Panc1 (cell line): ENCODE measurements at regions not wholly inside any gene's neighbourhood (a gene's known extent, or its start where the extent isn't known, plus 50 kb on each side); places are given as distances from the start of the nearest gene placed in this dataset.

ENCODE experiments used
- ATAC-seq: fragments of 200-7000 bp; cut with Tn5 transposase; 2 replicates; pipeline ENCODE4 v1.9.1; 2020; ENCODE audit warnings: mild to moderate bottlenecking, moderate library complexity
- BruUV-seq: library from RNA; stranded (reverse); fragments of 400-500 nt; replicated peaks from 2 replicates; lab custom pipeline; 2021; lab: Mats Ljungman, UMichigan
- CTCF ChIA-PET: fragments of 300-600 bp; sonication (Branson Sonifier 250); formaldehyde crosslinking; loops from one replicate; lab custom pipeline; 2022; ENCODE audit warnings: antibody characterized with exemption; lab: Charles Lee
- POLR2A ChIA-PET: fragments of 300-600 bp; sonication (Branson Sonifier 250); formaldehyde crosslinking; loops from one replicate; lab custom pipeline; 2022; ENCODE audit warnings: antibody characterized with exemption; lab: Charles Lee
- DNase-seq: peaks from one replicate; pipeline ENCODE4 v3.0.0-alpha.2; 2010; ENCODE audit warnings: low read depth, low spot score
- H3K27ac ChIP-seq: 2 replicates; pipeline ENCODE4 v1.5.1; 2011; ENCODE audit warnings: mild to moderate bottlenecking, low read length, inconsistent platforms
- H3K27me3 ChIP-seq: fragments of 200-500 bp; sonication (Bioruptor generic); 2 replicates; pipeline ENCODE4 v1.6.0; 2014; ENCODE audit warnings: low read length, inconsistent platforms; ENCODE audit not compliant: control insufficient read depth, insufficient read depth
- H3K36me3 ChIP-seq: fragments of 200-500 bp; sonication (Bioruptor generic); 2 replicates; pipeline ENCODE4 v1.5.1; 2014; ENCODE audit warnings: inconsistent platforms, mild to moderate bottlenecking, low read length, moderate library complexity; ENCODE audit not compliant: control insufficient read depth, insufficient read depth
- H3K4me1 ChIP-seq: 2 replicates; pipeline ENCODE4 v1.5.1; 2011; ENCODE audit warnings: inconsistent platforms, mild to moderate bottlenecking, low read length, moderate library complexity; ENCODE audit not compliant: control insufficient read depth, insufficient read depth
- H3K4me3 ChIP-seq, 2 experiments: 2 replicates each; pipeline ENCODE4 v1.5.1; 2011 to 2012; ENCODE audit warnings: low read depth in 2 of 2, low read length in 2 of 2, mild to moderate bottlenecking in 2 of 2, inconsistent platforms in 1 of 2, moderate library complexity in 1 of 2
- H3K9me3 ChIP-seq: fragments of 200-500 bp; sonication (Bioruptor generic); 2 replicates; pipeline ENCODE4 v1.5.1; 2014; ENCODE audit warnings: low read depth, mild to moderate bottlenecking, inconsistent platforms, low read length, moderate library complexity; ENCODE audit not compliant: control insufficient read depth, insufficient read depth
- CTCF ChIP-seq: fragments of 450-650 bp; IDR thresholded peaks from 2 replicates; pipeline ENCODE4 v1.5.1; 2017; ENCODE audit warnings: mild to moderate bottlenecking
- POLR2AphosphoS5 ChIP-seq: IDR thresholded peaks from 2 replicates; pipeline ENCODE4 v1.6.1; 2012; ENCODE audit warnings: mild to moderate bottlenecking, low read depth, low read length, moderate library complexity
- REST ChIP-seq, 2 experiments: IDR thresholded peaks; 2 replicates each; pipeline ENCODE4 v1.6.1; 2011 to 2012; ENCODE audit warnings: low read depth in 2 of 2, control low read depth in 1 of 2, low read length in 1 of 2, mild to moderate bottlenecking in 1 of 2, moderate library complexity in 1 of 2; ENCODE audit not compliant: insufficient read depth in 1 of 2
- SIN3A ChIP-seq: IDR thresholded peaks from 2 replicates; pipeline ENCODE4 v1.6.1; 2012; ENCODE audit warnings: low read depth, mild to moderate bottlenecking, low read length, moderate library complexity, borderline replicate concordance; ENCODE audit not compliant: insufficient read depth
- TCF7L2 ChIP-seq: IDR thresholded peaks from 2 replicates; pipeline ENCODE4 v1.6.1; 2011; ENCODE audit warnings: mild to moderate bottlenecking, low read depth, low read length, inconsistent platforms
- in situ Hi-C: cut with HindIII; loops from 2 replicates; pipeline ENCODE4 v1.10.0; 2016; ENCODE audit warnings: low sequenced_read_pairs, low pct_unique_long_range_greater_than_20kb
- intact Hi-C: fragments of 100-400 bp; cut with micrococcal nuclease; formaldehyde crosslinking; loops from one replicate; pipeline ENCODE4 v1.10.0; 2022; ENCODE audit not compliant: unreplicated experiment

- in situ Hi-C loops (no loop called here), intact Hi-C loops (no loop called here)
- Histone ChIP-seq H3K4me1 (no peaks in the 10 kb centered on the region), H3K36me3 (no peaks in the 10 kb centered on the region; the same call in 1 of the 2 replicates), H3K4me3 (no peak overlapping the region), H3K9me3 (no peaks in the 10 kb centered on the region), H3K27ac (no peak overlapping the region), H3K27me3 (no peaks in the 10 kb centered on the region)
- DNase-seq (no peak), ATAC-seq (no peak)
- no TSS peak for BruUV-seq
- TF ChIP-seq SIN3A: no peak
- TF ChIP-seq CTCF: no peak
- no peak for TF ChIP-seq TCF7L2
- TF ChIP-seq REST (IDR thresholded peaks at IDR 0.05; ENCODE audit: insufficient read depth in 1 of 2, low read depth in 2 of 2, low read length in 1 of 2): no peak
- TF ChIP-seq POLR2AphosphoS5: no peak
- POLR2A ChIA-PET: no interaction called here
- CTCF ChIA-PET: no interaction called here
Observed at GRCh38 chr1:239247285-239247684, 139.1 kb upstream of the CHRM3 start.

GRCh38 chr1:239244084-239244483 is 142.3 kb upstream of the CHRM3 start:
- no peaks in the 10 kb centered on the region for H3K27me3 ChIP-seq
- H3K9me3 ChIP-seq: no peaks in the 10 kb centered on the region
- no peak for TF ChIP-seq REST (IDR thresholded peaks at IDR 0.05; ENCODE audit: insufficient read depth in 1 of 2, low read depth in 2 of 2, low read length in 1 of 2)
- TF ChIP-seq SIN3A: no peak
- no peak for TF ChIP-seq TCF7L2
- TF ChIP-seq POLR2AphosphoS5: no peak
- no peak for TF ChIP-seq CTCF
- H3K4me3 ChIP-seq: no peak overlapping the region
- no peak for DNase-seq
- H3K27ac ChIP-seq: no peak overlapping the region
- H3K4me1 ChIP-seq: no peaks in the 10 kb centered on the region
- ChIA-PET POLR2A (no interaction called here), CTCF (no interaction called here)
- ATAC-seq: no peak
- in situ Hi-C loops (no loop called here), intact Hi-C loops (no loop called here)
- H3K36me3 ChIP-seq: no peaks in the 10 kb centered on the region
- BruUV-seq: no TSS peak
